ENCODE measurements at regions not wholly inside any gene's neighbourhood (a gene's known extent, or its start where the extent isn't known, plus 50 kb on each side); places are given as distances from the start of the nearest gene placed in this dataset.
"Not testable (repeated sequence)": the region's sequence is repeated elsewhere in the genome, so short reads cannot be mapped to it uniquely, and the experiment has no call there.

GRCh38 chr2:215876139-215876936, 137.0 kb downstream of the MREG start:
- Mint-ChIP-seq H3K27me3 (peaks cover 9% of the 10 kb centered on the region), H3K4me3 (no peak overlapping the region), H3K9me3 (no peaks in the 10 kb centered on the region), H3K4me1 (no peaks in the 10 kb centered on the region), H3K27ac (no peak overlapping the region), H3K36me3 (ENCODE audit: low read depth) (no peaks in the 10 kb centered on the region)
- DNase-seq, result no peak
- intact Hi-C loops (cut with micrococcal nuclease), result no loop called here

GRCh38 chr2:215874418-215874817, 138.9 kb downstream of the MREG start:
- no peaks in the 10 kb centered on the region for H3K9me3 Mint-ChIP-seq
- peaks cover 9% of the 10 kb centered on the region for H3K27me3 Mint-ChIP-seq
- no peak for DNase-seq
- no peak overlapping the region for H3K4me3 Mint-ChIP-seq
- intact Hi-C loops (cut with micrococcal nuclease), result no loop called here
- H3K4me1 Mint-ChIP-seq, result no peaks in the 10 kb centered on the region
- H3K27ac Mint-ChIP-seq, result no peak overlapping the region
- H3K36me3 Mint-ChIP-seq (ENCODE audit: low read depth), result no peaks in the 10 kb centered on the region

- intact Hi-C loops (cut with micrococcal nuclease), result no loop called here
- no peak for DNase-seq
- Mint-ChIP-seq H3K4me1 (no peaks in the 10 kb centered on the region), H3K27ac (no peak overlapping the region), H3K27me3 (peaks cover 6% of the 10 kb centered on the region), H3K9me3 (no peaks in the 10 kb centered on the region), H3K4me3 (no peak overlapping the region), H3K36me3 (ENCODE audit: low read depth) (no peaks in the 10 kb centered on the region)
These were observed 142.4 kb downstream of the MREG start for GRCh38 chr2:215870986-215871385.

GRCh38 chr2:215870088-215870490, 143.3 kb downstream of the MREG start:
- Mint-ChIP-seq H3K9me3 (no peaks in the 10 kb centered on the region), H3K4me3 (no peak overlapping the region), H3K4me1 (no peaks in the 10 kb centered on the region), H3K36me3 (ENCODE audit: low read depth) (no peaks in the 10 kb centered on the region), H3K27me3 (peaks cover 5% of the 10 kb centered on the region), H3K27ac (no peak overlapping the region)
- intact Hi-C loops (cut with micrococcal nuclease), result no loop called here
- no peak for DNase-seq

- Mint-ChIP-seq H3K27ac (no peak overlapping the region), H3K27me3 (no peaks in the 10 kb centered on the region), H3K4me1 (no peaks in the 10 kb centered on the region), H3K9me3 (no peaks in the 10 kb centered on the region), H3K36me3 (ENCODE audit: low read depth) (no peaks in the 10 kb centered on the region), H3K4me3 (no peak overlapping the region)
- DNase-seq, result no peak
- intact Hi-C loops (cut with micrococcal nuclease), result no loop called here
These were observed 144.4 kb downstream of the MREG start for GRCh38 chr2:215868846-215869543.

GRCh38 chr2:215866606-215867005, 146.7 kb downstream of the MREG start:
- Mint-ChIP-seq H3K36me3 (ENCODE audit: low read depth) (no peaks in the 10 kb centered on the region), H3K9me3 (no peaks in the 10 kb centered on the region), H3K27me3 (no peaks in the 10 kb centered on the region), H3K4me3 (no peak overlapping the region), H3K27ac (no peak overlapping the region), H3K4me1 (no peaks in the 10 kb centered on the region)
- intact Hi-C loops (cut with micrococcal nuclease), result no loop called here
- no peak for DNase-seq

GRCh38 chr2:215863687-215864086, 149.7 kb downstream of the MREG start:
- intact Hi-C loops (cut with micrococcal nuclease), result no loop called here
- H3K9me3 Mint-ChIP-seq, result no peaks in the 10 kb centered on the region

GRCh38 chr2:215862351-215862771, 151.0 kb downstream of the MREG start:
- H3K9me3 Mint-ChIP-seq, result no peaks in the 10 kb centered on the region
- H3K4me3 Mint-ChIP-seq, result no peak overlapping the region
- H3K27ac Mint-ChIP-seq, result no peak overlapping the region
- no peaks in the 10 kb centered on the region for H3K36me3 Mint-ChIP-seq (ENCODE audit: low read depth)
- H3K27me3 Mint-ChIP-seq, result no peaks in the 10 kb centered on the region
- DNase-seq, result no peak
- no peaks in the 10 kb centered on the region for H3K4me1 Mint-ChIP-seq
- intact Hi-C loops (cut with micrococcal nuclease), result no loop called here

More at GRCh38 chr2:215863687-215864086, 149.7 kb downstream of the MREG start:
- Mint-ChIP-seq H3K4me1 (no peaks in the 10 kb centered on the region), H3K27me3 (no peaks in the 10 kb centered on the region), H3K27ac (no peak overlapping the region), H3K4me3 (no peak overlapping the region), H3K36me3 (ENCODE audit: low read depth) (no peaks in the 10 kb centered on the region)
- DNase-seq, result no peak

GRCh38 chr2:215861607-215862350, 151.6 kb downstream of the MREG start:
- H3K27ac Mint-ChIP-seq, result no peak overlapping the region
- H3K4me1 Mint-ChIP-seq, result no peaks in the 10 kb centered on the region
- no peak for DNase-seq
- H3K27me3 Mint-ChIP-seq, result no peaks in the 10 kb centered on the region
- H3K36me3 Mint-ChIP-seq (ENCODE audit: low read depth), result no peaks in the 10 kb centered on the region
- no peak overlapping the region for H3K4me3 Mint-ChIP-seq
- intact Hi-C loops (cut with micrococcal nuclease), result no loop called here
- H3K9me3 Mint-ChIP-seq, result no peaks in the 10 kb centered on the region

- no peak overlapping the region for H3K27ac Mint-ChIP-seq
- H3K4me3 Mint-ChIP-seq, result no peak overlapping the region
- intact Hi-C loops (cut with micrococcal nuclease), result no loop called here
- no peaks in the 10 kb centered on the region for H3K4me1 Mint-ChIP-seq
- H3K36me3 Mint-ChIP-seq (ENCODE audit: low read depth), result no peaks in the 10 kb centered on the region
- H3K27me3 Mint-ChIP-seq, result no peaks in the 10 kb centered on the region
- H3K9me3 Mint-ChIP-seq, result peaks cover 6% of the 10 kb centered on the region
- no peak for DNase-seq
These were observed 157.3 kb downstream of the MREG start for GRCh38 chr2:215856080-215856479.

- DNase-seq, H3K4me1 Mint-ChIP-seq: not testable (repeated sequence)
These were observed 158.0 kb downstream of the MREG start for GRCh38 chr2:215855308-215855707.

GRCh38 chr2:215854008-215854407, 159.3 kb downstream of the MREG start:
- Mint-ChIP-seq H3K9me3 (peaks cover 6% of the 10 kb centered on the region), H3K36me3 (ENCODE audit: low read depth) (no peaks in the 10 kb centered on the region), H3K27ac (no peak overlapping the region), H3K4me3 (no peak overlapping the region), H3K27me3 (no peaks in the 10 kb centered on the region), H3K4me1 (no peaks in the 10 kb centered on the region)
- intact Hi-C loops (cut with micrococcal nuclease), result no loop called here
- DNase-seq, result no peak

More at GRCh38 chr2:215855308-215855707, 158.0 kb downstream of the MREG start:
- intact Hi-C loops (cut with micrococcal nuclease); H3K4me3 Mint-ChIP-seq; H3K27me3 Mint-ChIP-seq; H3K36me3 Mint-ChIP-seq (ENCODE audit: low read depth); H3K27ac Mint-ChIP-seq; H3K9me3 Mint-ChIP-seq: not testable (repeated sequence)

- Mint-ChIP-seq H3K4me3 (no peak overlapping the region), H3K36me3 (ENCODE audit: low read depth) (no peaks in the 10 kb centered on the region), H3K27me3 (no peaks in the 10 kb centered on the region), H3K4me1 (no peaks in the 10 kb centered on the region), H3K9me3 (peaks cover 6% of the 10 kb centered on the region), H3K27ac (no peak overlapping the region)
- DNase-seq, result no peak
- intact Hi-C loops (cut with micrococcal nuclease), result no loop called here
These were observed 161.7 kb downstream of the MREG start for GRCh38 chr2:215851696-215852095.

- H3K4me3 Mint-ChIP-seq, result no peak overlapping the region
- no peaks in the 10 kb centered on the region for H3K27me3 Mint-ChIP-seq
- no peaks in the 10 kb centered on the region for H3K4me1 Mint-ChIP-seq
- peaks cover 6% of the 10 kb centered on the region for H3K9me3 Mint-ChIP-seq
- intact Hi-C loops (cut with micrococcal nuclease), result no loop called here
- no peak for DNase-seq
- no peaks in the 10 kb centered on the region for H3K36me3 Mint-ChIP-seq (ENCODE audit: low read depth)
- no peak overlapping the region for H3K27ac Mint-ChIP-seq
These were observed 162.3 kb downstream of the MREG start for GRCh38 chr2:215851082-215851481.

All from activated CD4-positive, alpha-beta T cell treated with anti-CD3 and anti-CD28 coated beads, Interleukin-2, amount 10 ng/mL, durations not matched to agents 24 days and 14 days (primary cell).